ENCODE measurements at regions not wholly inside any gene's neighbourhood (a gene's known extent, or its start where the extent isn't known, plus 50 kb on each side); places are given as distances from the start of the nearest gene placed in this dataset.

- H3K27me3 ChIP-seq: peaks cover 13% of the 10 kb centered on the region
- H3K9ac ChIP-seq: no peak overlapping the region
- H3K36me3 ChIP-seq: no peaks in the 10 kb centered on the region
- H3K27ac Mint-ChIP-seq: no peak overlapping the region
- no peak overlapping the region for H2AFZ ChIP-seq (replicated peaks)
- H3K79me2 ChIP-seq (ENCODE audit: low read depth): no peaks in the 10 kb centered on the region
- no peak overlapping the region for H3K4me2 ChIP-seq
- H3K9me3 Mint-ChIP-seq: no peaks in the 10 kb centered on the region
- H3K27ac ChIP-seq: no peak overlapping the region
- no peaks in the 10 kb centered on the region for H3K4me1 ChIP-seq
- peaks cover 4% of the 10 kb centered on the region for H3K4me1 Mint-ChIP-seq
- TF ChIP-seq EZH2phosphoT487 (IDR thresholded peaks at IDR 0.05) (no peak), EZH2 (IDR thresholded peaks at IDR 0.05) (no peak)
- TF ChIP-seq, protein P1, sequence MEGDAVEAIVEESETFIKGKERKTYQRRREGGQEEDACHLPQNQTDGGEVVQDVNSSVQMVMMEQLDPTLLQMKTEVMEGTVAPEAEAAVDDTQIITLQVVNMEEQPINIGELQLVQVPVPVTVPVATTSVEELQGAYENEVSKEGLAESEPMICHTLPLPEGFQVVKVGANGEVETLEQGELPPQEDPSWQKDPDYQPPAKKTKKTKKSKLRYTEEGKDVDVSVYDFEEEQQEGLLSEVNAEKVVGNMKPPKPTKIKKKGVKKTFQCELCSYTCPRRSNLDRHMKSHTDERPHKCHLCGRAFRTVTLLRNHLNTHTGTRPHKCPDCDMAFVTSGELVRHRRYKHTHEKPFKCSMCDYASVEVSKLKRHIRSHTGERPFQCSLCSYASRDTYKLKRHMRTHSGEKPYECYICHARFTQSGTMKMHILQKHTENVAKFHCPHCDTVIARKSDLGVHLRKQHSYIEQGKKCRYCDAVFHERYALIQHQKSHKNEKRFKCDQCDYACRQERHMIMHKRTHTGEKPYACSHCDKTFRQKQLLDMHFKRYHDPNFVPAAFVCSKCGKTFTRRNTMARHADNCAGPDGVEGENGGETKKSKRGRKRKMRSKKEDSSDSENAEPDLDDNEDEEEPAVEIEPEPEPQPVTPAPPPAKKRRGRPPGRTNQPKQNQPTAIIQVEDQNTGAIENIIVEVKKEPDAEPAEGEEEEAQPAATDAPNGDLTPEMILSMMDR (IDR thresholded peaks at IDR 0.05): no peak
- no peaks in the 10 kb centered on the region for H3K9me3 ChIP-seq (ENCODE audit: low read depth)
- peaks cover 5% of the 10 kb centered on the region for H3K27me3 Mint-ChIP-seq (ENCODE audit: insufficient read depth, low read depth)
- no peak overlapping the region for H3K4me3 ChIP-seq
- H4K20me1 ChIP-seq (ENCODE audit: low read depth): no peaks in the 10 kb centered on the region
- H3K4me3 Mint-ChIP-seq: no peak overlapping the region
- no peaks in the 10 kb centered on the region for H3K36me3 Mint-ChIP-seq
- no peak for DNase-seq (ENCODE audit: low spot score)
- no peaks in the 10 kb centered on the region for H3F3A ChIP-seq (ENCODE audit: low read depth)
Measured at GRCh38 chr7:115533785-115534184, 496.8 kb downstream of the TFEC start.

DNA sequence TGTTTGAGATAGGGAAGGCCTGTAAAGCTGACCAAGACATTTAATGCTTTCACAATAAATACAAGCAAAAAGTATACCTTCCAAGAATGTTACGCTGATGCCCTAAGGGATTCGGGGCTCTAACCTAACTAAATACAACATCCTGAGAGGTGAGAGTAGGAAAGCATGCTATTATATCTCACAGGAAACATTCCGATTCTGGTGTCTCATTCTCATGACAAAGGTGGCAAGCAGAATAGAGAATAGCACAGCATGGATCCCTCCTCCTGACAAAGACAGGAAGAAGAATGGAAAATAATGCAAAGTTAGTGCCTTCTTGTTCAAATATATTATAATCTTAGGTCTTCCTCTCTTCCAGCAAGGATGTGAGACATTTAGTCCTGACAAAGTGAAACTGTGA, 504.3 kb downstream of the TFEC start:
- peaks cover 46% of the 10 kb centered on the region for H3K27me3 ChIP-seq
- TF ChIP-seq EZH2 (IDR thresholded peaks at IDR 0.05) (no peak), EZH2phosphoT487 (IDR thresholded peaks at IDR 0.05) (no peak)
- TF ChIP-seq, protein P1 (IDR thresholded peaks at IDR 0.05): no peak
- no peaks in the 10 kb centered on the region for H3K9me3 ChIP-seq (ENCODE audit: low read depth)
- no peak overlapping the region for H3K27ac ChIP-seq
- Mint-ChIP-seq H3K27ac (no peak overlapping the region), H3K36me3 (no peaks in the 10 kb centered on the region), H3K4me1 (peaks cover 10% of the 10 kb centered on the region), H3K9me3 (peaks cover 10% of the 10 kb centered on the region), H3K4me3 (no peak overlapping the region), H3K27me3 (ENCODE audit: insufficient read depth, low read depth) (no peaks in the 10 kb centered on the region)
- H3K4me2 ChIP-seq: peak overlapping the region; percentile 62
- no peaks in the 10 kb centered on the region for H4K20me1 ChIP-seq (ENCODE audit: low read depth)
- H3K36me3 ChIP-seq: no peaks in the 10 kb centered on the region
- no peaks in the 10 kb centered on the region for H3K79me2 ChIP-seq (ENCODE audit: low read depth)
- no peak overlapping the region for H3K9ac ChIP-seq
- H2AFZ ChIP-seq (replicated peaks): no peak overlapping the region
- no peak overlapping the region for H3K4me3 ChIP-seq
- H3F3A ChIP-seq (ENCODE audit: low read depth): no peaks in the 10 kb centered on the region
- peak; percentile 72 for DNase-seq (ENCODE audit: low spot score)
- H3K4me1 ChIP-seq: peaks cover 10% of the 10 kb centered on the region

DNA sequence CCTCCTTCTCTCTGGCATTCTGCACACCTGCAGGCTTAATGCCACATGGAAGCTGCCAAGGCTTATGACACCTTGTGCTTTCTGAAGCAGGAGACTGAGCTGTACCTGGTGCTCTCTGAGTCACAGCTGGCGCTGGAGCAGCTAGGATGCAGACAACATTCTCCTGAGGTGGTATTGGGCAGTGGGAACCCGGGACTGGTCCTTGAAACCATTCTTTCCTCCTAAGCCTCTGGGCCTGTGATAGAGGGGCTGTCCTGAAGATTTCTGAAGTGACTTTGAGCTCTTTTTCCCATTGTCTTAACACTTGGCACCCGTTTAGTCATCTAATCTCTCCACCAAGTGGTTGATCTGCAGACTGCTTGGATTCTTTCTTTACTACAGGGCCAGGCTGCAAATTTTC, 508.4 kb downstream of the TFEC start:
- DNase-seq (ENCODE audit: low spot score): no peak
- H3K27ac ChIP-seq: no peak overlapping the region
- Mint-ChIP-seq H3K27ac (no peak overlapping the region), H3K4me3 (no peak overlapping the region), H3K4me1 (peaks cover 7% of the 10 kb centered on the region), H3K9me3 (peaks cover 18% of the 10 kb centered on the region), H3K27me3 (ENCODE audit: insufficient read depth, low read depth) (no peaks in the 10 kb centered on the region), H3K36me3 (no peaks in the 10 kb centered on the region)
- H3K36me3 ChIP-seq: no peaks in the 10 kb centered on the region
- H3K27me3 ChIP-seq: peaks cover 17% of the 10 kb centered on the region
- no peaks in the 10 kb centered on the region for H4K20me1 ChIP-seq (ENCODE audit: low read depth)
- no peak overlapping the region for H3K9ac ChIP-seq
- no peaks in the 10 kb centered on the region for H3F3A ChIP-seq (ENCODE audit: low read depth)
- H3K4me3 ChIP-seq: no peak overlapping the region
- H2AFZ ChIP-seq (replicated peaks): no peak overlapping the region
- no peaks in the 10 kb centered on the region for H3K79me2 ChIP-seq (ENCODE audit: low read depth)
- peaks cover 10% of the 10 kb centered on the region for H3K4me1 ChIP-seq
- TF ChIP-seq, protein P1 (IDR thresholded peaks at IDR 0.05): no peak
- no peak for TF ChIP-seq EZH2phosphoT487 (IDR thresholded peaks at IDR 0.05)
- TF ChIP-seq EZH2 (IDR thresholded peaks at IDR 0.05): no peak
- H3K4me2 ChIP-seq: no peak overlapping the region
- no peaks in the 10 kb centered on the region for H3K9me3 ChIP-seq (ENCODE audit: low read depth)
